ENCODE measurements at regions not wholly inside any gene's neighbourhood (a gene's known extent, or its start where the extent isn't known, plus 50 kb on each side); places are given as distances from the start of the nearest gene placed in this dataset.

GRCh38 chr12:84756961-84757360, 155.6 kb downstream of the SLC6A15 start:
- Histone ChIP-seq H3K9me3 (ENCODE audit: control insufficient read depth in 2 of 2, low read length in 2 of 2) (no peaks in the 10 kb centered on the region), H3K4me3 (ENCODE audit: low read length in 2 of 2) (no peak overlapping the region), H3K4me1 (ENCODE audit: control insufficient read depth in 2 of 2, insufficient read depth in 2 of 2, low read length in 2 of 2) (no peaks in the 10 kb centered on the region), H3K36me3 (ENCODE audit: control insufficient read depth in 2 of 2, insufficient read depth in 2 of 2, low read length in 2 of 2) (no peaks in the 10 kb centered on the region), H3K27me3 (ENCODE audit: control insufficient read depth in 2 of 2, insufficient read depth in 2 of 2, low read length in 2 of 2) (no peaks in the 10 kb centered on the region), H3K9ac (ENCODE audit: low read depth in 1 of 2, low read length in 2 of 2) (no peak overlapping the region), H3K27ac (ENCODE audit: low read depth in 2 of 2, low read length in 2 of 2) (no peak overlapping the region)

GRCh38 chr12:84745127-84745526, 167.5 kb downstream of the SLC6A15 start:
- no peak overlapping the region for H3K9ac ChIP-seq (ENCODE audit: low read depth in 1 of 2, low read length in 2 of 2)
- no peaks in the 10 kb centered on the region for H3K27me3 ChIP-seq (ENCODE audit: control insufficient read depth in 2 of 2, insufficient read depth in 2 of 2, low read length in 2 of 2)
- no peak overlapping the region for H3K27ac ChIP-seq (ENCODE audit: low read depth in 2 of 2, low read length in 2 of 2)
- no peak overlapping the region for H3K4me3 ChIP-seq (ENCODE audit: low read length in 2 of 2)
- no peaks in the 10 kb centered on the region for H3K9me3 ChIP-seq (ENCODE audit: control insufficient read depth in 2 of 2, low read length in 2 of 2)
- no peaks in the 10 kb centered on the region for H3K36me3 ChIP-seq (ENCODE audit: control insufficient read depth in 2 of 2, insufficient read depth in 2 of 2, low read length in 2 of 2)
- no peaks in the 10 kb centered on the region for H3K4me1 ChIP-seq (ENCODE audit: control insufficient read depth in 2 of 2, insufficient read depth in 2 of 2, low read length in 2 of 2)

- H3K27ac ChIP-seq (ENCODE audit: low read depth in 2 of 2, low read length in 2 of 2): no peak overlapping the region
- H3K4me3 ChIP-seq (ENCODE audit: low read length in 2 of 2): no peak overlapping the region
- no peaks in the 10 kb centered on the region for H3K9me3 ChIP-seq (ENCODE audit: control insufficient read depth in 2 of 2, low read length in 2 of 2)
- H3K36me3 ChIP-seq (ENCODE audit: control insufficient read depth in 2 of 2, insufficient read depth in 2 of 2, low read length in 2 of 2): no peaks in the 10 kb centered on the region
- no peaks in the 10 kb centered on the region for H3K27me3 ChIP-seq (ENCODE audit: control insufficient read depth in 2 of 2, insufficient read depth in 2 of 2, low read length in 2 of 2)
- H3K4me1 ChIP-seq (ENCODE audit: control insufficient read depth in 2 of 2, insufficient read depth in 2 of 2, low read length in 2 of 2): no peaks in the 10 kb centered on the region
- H3K9ac ChIP-seq (ENCODE audit: low read depth in 1 of 2, low read length in 2 of 2): no peak overlapping the region
Observed at GRCh38 chr12:84741692-84742091, 170.9 kb downstream of the SLC6A15 start.

GRCh38 chr12:84741031-84741430, 171.6 kb downstream of the SLC6A15 start:
- H3K4me3 ChIP-seq (ENCODE audit: low read length in 2 of 2): no peak overlapping the region
- H3K36me3 ChIP-seq (ENCODE audit: control insufficient read depth in 2 of 2, insufficient read depth in 2 of 2, low read length in 2 of 2): no peaks in the 10 kb centered on the region
- H3K27ac ChIP-seq (ENCODE audit: low read depth in 2 of 2, low read length in 2 of 2): no peak overlapping the region
- no peaks in the 10 kb centered on the region for H3K9me3 ChIP-seq (ENCODE audit: control insufficient read depth in 2 of 2, low read length in 2 of 2)
- no peak overlapping the region for H3K9ac ChIP-seq (ENCODE audit: low read depth in 1 of 2, low read length in 2 of 2)
- H3K27me3 ChIP-seq (ENCODE audit: control insufficient read depth in 2 of 2, insufficient read depth in 2 of 2, low read length in 2 of 2): no peaks in the 10 kb centered on the region
- no peaks in the 10 kb centered on the region for H3K4me1 ChIP-seq (ENCODE audit: control insufficient read depth in 2 of 2, insufficient read depth in 2 of 2, low read length in 2 of 2)

- no peak overlapping the region for H3K27ac ChIP-seq (ENCODE audit: low read depth in 2 of 2, low read length in 2 of 2)
- no peaks in the 10 kb centered on the region for H3K4me1 ChIP-seq (ENCODE audit: control insufficient read depth in 2 of 2, insufficient read depth in 2 of 2, low read length in 2 of 2)
- no peak overlapping the region for H3K9ac ChIP-seq (ENCODE audit: low read depth in 1 of 2, low read length in 2 of 2)
- H3K4me3 ChIP-seq (ENCODE audit: low read length in 2 of 2): no peak overlapping the region
- no peaks in the 10 kb centered on the region for H3K36me3 ChIP-seq (ENCODE audit: control insufficient read depth in 2 of 2, insufficient read depth in 2 of 2, low read length in 2 of 2)
- H3K9me3 ChIP-seq (ENCODE audit: control insufficient read depth in 2 of 2, low read length in 2 of 2): no peaks in the 10 kb centered on the region
- H3K27me3 ChIP-seq (ENCODE audit: control insufficient read depth in 2 of 2, insufficient read depth in 2 of 2, low read length in 2 of 2): no peaks in the 10 kb centered on the region
Observed at GRCh38 chr12:84740602-84741001, 172.0 kb downstream of the SLC6A15 start.

- Histone ChIP-seq H3K4me3 (ENCODE audit: low read length in 2 of 2) (no peak overlapping the region), H3K4me1 (ENCODE audit: control insufficient read depth in 2 of 2, insufficient read depth in 2 of 2, low read length in 2 of 2) (no peaks in the 10 kb centered on the region), H3K9ac (ENCODE audit: low read depth in 1 of 2, low read length in 2 of 2) (no peak overlapping the region), H3K36me3 (ENCODE audit: control insufficient read depth in 2 of 2, insufficient read depth in 2 of 2, low read length in 2 of 2) (no peaks in the 10 kb centered on the region), H3K27ac (ENCODE audit: low read depth in 2 of 2, low read length in 2 of 2) (no peak overlapping the region), H3K9me3 (ENCODE audit: control insufficient read depth in 2 of 2, low read length in 2 of 2) (no peaks in the 10 kb centered on the region), H3K27me3 (ENCODE audit: control insufficient read depth in 2 of 2, insufficient read depth in 2 of 2, low read length in 2 of 2) (no peaks in the 10 kb centered on the region)
Observed at GRCh38 chr12:84738481-84738972, 174.1 kb downstream of the SLC6A15 start.

GRCh38 chr12:84732828-84733340, 179.7 kb downstream of the SLC6A15 start:
- no peaks in the 10 kb centered on the region for H3K27me3 ChIP-seq (ENCODE audit: control insufficient read depth in 2 of 2, insufficient read depth in 2 of 2, low read length in 2 of 2)
- H3K9ac ChIP-seq (ENCODE audit: low read depth in 1 of 2, low read length in 2 of 2): no peak overlapping the region
- no peak overlapping the region for H3K4me3 ChIP-seq (ENCODE audit: low read length in 2 of 2)
- no peaks in the 10 kb centered on the region for H3K9me3 ChIP-seq (ENCODE audit: control insufficient read depth in 2 of 2, low read length in 2 of 2)
- H3K27ac ChIP-seq (ENCODE audit: low read depth in 2 of 2, low read length in 2 of 2): no peak overlapping the region
- H3K4me1 ChIP-seq (ENCODE audit: control insufficient read depth in 2 of 2, insufficient read depth in 2 of 2, low read length in 2 of 2): no peaks in the 10 kb centered on the region
- H3K36me3 ChIP-seq (ENCODE audit: control insufficient read depth in 2 of 2, insufficient read depth in 2 of 2, low read length in 2 of 2): no peaks in the 10 kb centered on the region

- Histone ChIP-seq H3K36me3 (ENCODE audit: control insufficient read depth in 2 of 2, insufficient read depth in 2 of 2, low read length in 2 of 2) (no peaks in the 10 kb centered on the region), H3K27ac (ENCODE audit: low read depth in 2 of 2, low read length in 2 of 2) (no peak overlapping the region), H3K27me3 (ENCODE audit: control insufficient read depth in 2 of 2, insufficient read depth in 2 of 2, low read length in 2 of 2) (no peaks in the 10 kb centered on the region), H3K9ac (ENCODE audit: low read depth in 1 of 2, low read length in 2 of 2) (no peak overlapping the region), H3K9me3 (ENCODE audit: control insufficient read depth in 2 of 2, low read length in 2 of 2) (no peaks in the 10 kb centered on the region), H3K4me1 (ENCODE audit: control insufficient read depth in 2 of 2, insufficient read depth in 2 of 2, low read length in 2 of 2) (no peaks in the 10 kb centered on the region), H3K4me3 (ENCODE audit: low read length in 2 of 2) (no peak overlapping the region)
Observed at GRCh38 chr12:84730561-84731162, 181.9 kb downstream of the SLC6A15 start.

- H3K27me3 ChIP-seq (ENCODE audit: control insufficient read depth in 2 of 2, insufficient read depth in 2 of 2, low read length in 2 of 2): no peaks in the 10 kb centered on the region
- no peaks in the 10 kb centered on the region for H3K4me1 ChIP-seq (ENCODE audit: control insufficient read depth in 2 of 2, insufficient read depth in 2 of 2, low read length in 2 of 2)
- no peak overlapping the region for H3K9ac ChIP-seq (ENCODE audit: low read depth in 1 of 2, low read length in 2 of 2)
- no peaks in the 10 kb centered on the region for H3K36me3 ChIP-seq (ENCODE audit: control insufficient read depth in 2 of 2, insufficient read depth in 2 of 2, low read length in 2 of 2)
- H3K9me3 ChIP-seq (ENCODE audit: control insufficient read depth in 2 of 2, low read length in 2 of 2): no peaks in the 10 kb centered on the region
- no peak overlapping the region for H3K27ac ChIP-seq (ENCODE audit: low read depth in 2 of 2, low read length in 2 of 2)
- H3K4me3 ChIP-seq (ENCODE audit: low read length in 2 of 2): no peak overlapping the region
Observed at GRCh38 chr12:84727961-84728360, 184.6 kb downstream of the SLC6A15 start.

- H3K36me3 ChIP-seq (ENCODE audit: control insufficient read depth in 2 of 2, insufficient read depth in 2 of 2, low read length in 2 of 2): no peaks in the 10 kb centered on the region
- H3K9me3 ChIP-seq (ENCODE audit: control insufficient read depth in 2 of 2, low read length in 2 of 2): no peaks in the 10 kb centered on the region
- H3K9ac ChIP-seq (ENCODE audit: low read depth in 1 of 2, low read length in 2 of 2): no peak overlapping the region
- H3K4me3 ChIP-seq (ENCODE audit: low read length in 2 of 2): no peak overlapping the region
- H3K27me3 ChIP-seq (ENCODE audit: control insufficient read depth in 2 of 2, insufficient read depth in 2 of 2, low read length in 2 of 2): no peaks in the 10 kb centered on the region
- no peaks in the 10 kb centered on the region for H3K4me1 ChIP-seq (ENCODE audit: control insufficient read depth in 2 of 2, insufficient read depth in 2 of 2, low read length in 2 of 2)
- H3K27ac ChIP-seq (ENCODE audit: low read depth in 2 of 2, low read length in 2 of 2): no peak overlapping the region
Observed at GRCh38 chr12:84726780-84727179, 185.8 kb downstream of the SLC6A15 start.
